GM12874 (cell line): ENCODE measurements at regions not wholly inside any gene's neighbourhood (a gene's known extent, or its start where the extent isn't known, plus 50 kb on each side); places are given as distances from the start of the nearest gene placed in this dataset.

ENCODE experiments used
- TF ChIP-seq, protein P1 (sequence below): IDR thresholded peaks from 2 replicates; pipeline ENCODE4 v1.5.1; 2011; ENCODE audit warnings: low read depth, mild to moderate bottlenecking, control low read depth, low read length, moderate library complexity; ENCODE audit not compliant: insufficient read depth

DNA sequence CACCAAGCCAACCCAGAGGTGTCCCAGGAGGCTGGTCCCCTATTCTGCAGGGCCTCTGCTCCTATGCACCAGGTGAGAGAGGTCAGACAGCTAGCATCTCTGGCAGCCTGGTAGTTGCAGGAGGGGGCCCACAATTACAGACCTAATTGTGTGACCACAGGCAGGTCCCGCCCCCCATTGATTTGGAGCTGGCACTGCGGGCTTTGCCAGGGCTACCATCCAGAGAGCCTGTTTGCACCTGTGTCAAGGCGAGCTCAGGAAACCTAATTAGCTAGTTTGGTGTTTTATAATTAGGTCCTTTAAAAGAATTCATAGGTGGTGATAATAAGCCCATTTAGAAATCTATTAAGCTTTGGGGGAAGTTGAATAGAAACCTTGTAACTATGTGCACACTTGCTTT, 90.2 kb downstream of the MRM1 start:
- TF ChIP-seq, protein P1, sequence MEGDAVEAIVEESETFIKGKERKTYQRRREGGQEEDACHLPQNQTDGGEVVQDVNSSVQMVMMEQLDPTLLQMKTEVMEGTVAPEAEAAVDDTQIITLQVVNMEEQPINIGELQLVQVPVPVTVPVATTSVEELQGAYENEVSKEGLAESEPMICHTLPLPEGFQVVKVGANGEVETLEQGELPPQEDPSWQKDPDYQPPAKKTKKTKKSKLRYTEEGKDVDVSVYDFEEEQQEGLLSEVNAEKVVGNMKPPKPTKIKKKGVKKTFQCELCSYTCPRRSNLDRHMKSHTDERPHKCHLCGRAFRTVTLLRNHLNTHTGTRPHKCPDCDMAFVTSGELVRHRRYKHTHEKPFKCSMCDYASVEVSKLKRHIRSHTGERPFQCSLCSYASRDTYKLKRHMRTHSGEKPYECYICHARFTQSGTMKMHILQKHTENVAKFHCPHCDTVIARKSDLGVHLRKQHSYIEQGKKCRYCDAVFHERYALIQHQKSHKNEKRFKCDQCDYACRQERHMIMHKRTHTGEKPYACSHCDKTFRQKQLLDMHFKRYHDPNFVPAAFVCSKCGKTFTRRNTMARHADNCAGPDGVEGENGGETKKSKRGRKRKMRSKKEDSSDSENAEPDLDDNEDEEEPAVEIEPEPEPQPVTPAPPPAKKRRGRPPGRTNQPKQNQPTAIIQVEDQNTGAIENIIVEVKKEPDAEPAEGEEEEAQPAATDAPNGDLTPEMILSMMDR = no peak

DNA sequence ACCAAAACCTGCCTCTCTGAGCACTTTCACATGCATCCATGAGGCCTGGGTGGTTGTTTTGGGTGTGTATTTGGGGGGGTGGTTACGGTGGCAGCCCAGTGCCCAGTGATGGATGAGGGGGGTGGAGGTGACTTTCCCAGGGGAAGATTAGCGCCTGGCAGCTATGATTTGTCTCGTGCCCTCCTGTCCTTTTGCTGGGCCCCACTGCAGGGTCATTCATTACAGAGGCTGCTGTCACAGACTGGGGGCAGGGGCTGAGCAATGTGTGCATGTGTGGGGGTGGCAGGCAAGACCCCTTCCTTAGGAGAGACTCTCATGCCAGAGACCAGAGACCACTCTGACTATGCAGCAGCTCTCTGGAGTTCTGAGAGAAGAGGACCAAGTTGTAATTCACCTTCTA, 93.7 kb downstream of the MRM1 start:
- TF ChIP-seq, protein P1 = no peak

DNA sequence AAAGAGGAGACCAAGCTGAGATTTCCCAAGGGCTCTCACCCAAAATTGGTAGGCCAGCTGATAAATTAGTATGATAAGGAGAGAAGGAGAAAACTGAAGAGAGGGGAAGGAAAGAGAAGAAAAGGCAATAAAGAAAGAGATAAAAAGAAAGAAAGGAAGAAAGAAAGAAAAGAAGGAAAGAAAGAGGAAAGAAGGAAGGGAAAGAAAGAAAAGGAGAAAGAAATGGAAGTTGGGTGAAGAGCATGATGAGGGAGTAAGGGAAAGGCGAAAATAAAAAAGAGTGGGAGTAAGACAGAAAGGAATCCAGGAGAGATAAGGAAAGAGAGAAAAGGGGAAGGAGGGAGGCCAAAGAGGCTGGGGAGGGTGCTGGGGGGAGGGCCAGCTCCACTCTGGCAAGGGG, 95.4 kb downstream of the MRM1 start:
- TF ChIP-seq, protein P1 = no peak

DNA sequence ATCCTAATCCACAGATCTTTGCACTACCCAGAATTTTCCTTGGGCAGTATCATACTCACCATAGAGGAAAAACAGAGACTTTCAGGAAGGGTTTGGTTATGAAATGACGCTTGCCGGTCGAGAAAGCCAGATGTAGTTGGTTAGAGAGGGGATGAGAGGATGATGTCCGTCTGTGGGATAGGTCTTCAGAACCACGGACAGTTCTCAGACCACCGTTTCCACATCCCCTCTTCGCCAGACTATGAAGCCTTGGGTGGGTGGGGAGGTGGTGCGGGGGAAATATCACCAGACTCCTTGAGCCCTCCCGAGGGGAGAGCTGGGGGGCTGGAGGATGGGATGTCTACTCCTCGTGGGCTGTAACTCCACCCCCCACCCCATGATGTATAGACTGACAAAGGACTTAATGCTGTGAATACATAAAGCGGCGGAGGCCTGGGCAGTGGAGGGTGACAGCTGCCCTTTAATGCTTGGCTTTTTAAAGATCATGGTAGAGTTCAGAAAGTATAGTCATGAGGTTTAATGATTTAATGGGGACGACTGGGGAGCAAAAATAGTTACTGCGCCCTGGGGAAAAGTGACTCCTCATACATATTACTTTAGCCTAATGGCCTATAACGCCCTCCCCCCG, 96.6 kb downstream of the MRM1 start:
- TF ChIP-seq, protein P1 = no peak

DNA sequence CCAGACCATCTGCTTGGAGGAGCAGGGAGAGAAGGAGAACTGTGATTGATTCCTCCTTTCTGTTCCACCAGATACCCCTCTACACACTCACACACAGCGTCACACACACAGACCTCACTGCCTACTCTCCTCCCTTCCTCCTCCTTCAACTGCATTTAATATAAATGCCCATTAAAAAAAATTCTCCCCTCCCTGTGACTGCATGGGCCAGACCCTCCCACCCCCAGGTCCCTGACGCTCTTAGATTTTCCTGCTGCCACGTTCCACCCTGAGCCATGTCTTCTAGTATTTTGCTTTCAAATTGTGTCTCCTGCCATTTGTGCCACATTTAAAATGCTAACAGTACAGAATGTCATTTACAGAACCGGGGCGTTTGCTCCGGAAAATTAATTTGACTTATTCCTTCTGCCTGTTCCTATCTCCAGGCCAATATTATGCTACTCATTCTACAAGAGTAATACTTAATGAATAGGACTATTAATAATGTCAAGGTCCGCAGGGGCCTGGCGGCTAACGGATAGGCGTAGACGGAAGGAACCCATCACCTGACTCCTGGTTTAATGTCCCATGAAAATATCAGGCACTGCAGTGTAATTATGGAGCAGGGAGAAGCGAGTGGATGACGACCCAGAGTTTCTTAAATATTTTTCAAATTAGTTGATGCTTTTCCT, 100.2 kb downstream of the MRM1 start:
- TF ChIP-seq, protein P1 = no peak

DNA sequence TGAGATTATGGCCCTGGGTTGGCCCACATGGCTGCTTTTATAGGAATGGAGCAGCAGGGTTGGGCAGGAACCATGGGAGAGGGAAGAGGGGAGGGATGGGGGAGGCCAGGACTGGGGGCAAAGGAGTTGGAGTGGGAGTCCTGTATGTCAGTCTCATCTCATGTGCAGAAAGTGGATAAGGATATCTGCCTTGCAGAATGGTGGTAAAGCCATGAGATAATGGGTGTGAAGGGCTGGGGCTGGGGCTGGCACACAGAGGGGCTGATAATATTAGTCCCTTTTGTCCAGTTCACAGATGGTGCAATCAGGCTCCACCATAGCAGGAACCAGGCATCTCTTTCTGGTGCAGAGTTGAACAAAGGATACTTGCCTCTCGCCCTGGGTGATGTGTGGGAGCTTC, 101.3 kb downstream of the MRM1 start:
- TF ChIP-seq, protein P1 = no peak

DNA sequence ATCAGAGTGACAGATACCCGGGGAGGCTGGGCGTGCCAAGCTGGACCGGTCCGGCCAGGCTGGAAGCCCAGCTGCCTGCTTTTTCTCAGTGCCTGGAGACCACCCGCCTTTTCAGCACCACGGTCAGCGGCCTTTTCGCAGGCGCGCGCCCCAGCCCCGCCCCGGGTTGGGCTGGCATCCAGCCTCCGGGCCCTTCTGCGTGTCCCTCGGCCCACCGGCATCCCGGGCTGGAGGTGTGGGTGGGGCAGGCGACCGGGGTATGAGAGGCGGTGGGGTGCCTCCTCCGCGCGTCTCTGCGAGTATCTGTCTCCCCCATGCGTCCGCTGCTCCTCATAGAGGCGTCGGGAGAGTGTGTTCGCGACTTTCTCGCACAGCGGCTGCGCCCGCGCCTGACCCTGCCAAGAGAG, 102.5 kb downstream of the MRM1 start:
- TF ChIP-seq, protein P1 = no peak
